Motor neuron (in vitro differentiated cells): ENCODE measurements at regions not wholly inside any gene's neighbourhood (a gene's known extent, or its start where the extent isn't known, plus 50 kb on each side); places are given as distances from the start of the nearest gene placed in this dataset.
"Not testable (repeated sequence)": the region's sequence is repeated elsewhere in the genome, so short reads cannot be mapped to it uniquely, and the experiment has no call there.

ENCODE experiments used
- ATAC-seq, 8 experiments: fragments of 200-7000 bp; cut with Tn5 transposase; replicated peaks in 6 of 8; 2 replicates each; pipeline ENCODE4 v1.8.0; 2021; ENCODE audit warnings: mild to moderate bottlenecking in 8 of 8, moderate library complexity in 8 of 8
- H3K27ac ChIP-seq, 2 donors: fragments of 250-450 bp; sonication (Bioruptor Pico); 2 replicates each; pipeline ENCODE4 v1.9.0; 2021; ENCODE audit warnings: antibody characterized with exemption in 2 of 2, mild to moderate bottlenecking in 2 of 2, moderate library complexity in 1 of 2
- H3K4me1 ChIP-seq, 2 donors: fragments of 250-450 bp; sonication (Bioruptor Pico); replicated peaks in 1 of 2; 2 replicates each; pipeline ENCODE4 v1.6.1; 2021; ENCODE audit warnings: antibody characterized with exemption in 2 of 2, mild to moderate bottlenecking in 2 of 2, moderate library complexity in 1 of 2
- H3K4me3 ChIP-seq, 5 donors: fragments of 250-450 bp; sonication (Bioruptor Pico); 2 replicates each; pipeline ENCODE4 v1.9.0; 2021; ENCODE audit warnings: antibody characterized with exemption in 5 of 5, mild to moderate bottlenecking in 5 of 5, moderate library complexity in 4 of 5
- WGBS, 10 experiments: fragments of 450-650 bp; shearing (Covaris generic); methylation state at CpG; one replicate each; pipeline ENCODE4 v1.0.0; 2022; 5-methylcytosine and 5-hydroxymethylcytosine counted together
- in situ Hi-C, 9 experiments: fragments of 400-800 bp; cut with MboI; loops; one replicate each; pipeline ENCODE4 v1.15.0; 2021; ENCODE audit warnings: low sequenced_read_pairs in 9 of 9, low pct_unique_long_range_greater_than_20kb in 2 of 9; ENCODE audit not compliant: unreplicated experiment in 9 of 9

DNA sequence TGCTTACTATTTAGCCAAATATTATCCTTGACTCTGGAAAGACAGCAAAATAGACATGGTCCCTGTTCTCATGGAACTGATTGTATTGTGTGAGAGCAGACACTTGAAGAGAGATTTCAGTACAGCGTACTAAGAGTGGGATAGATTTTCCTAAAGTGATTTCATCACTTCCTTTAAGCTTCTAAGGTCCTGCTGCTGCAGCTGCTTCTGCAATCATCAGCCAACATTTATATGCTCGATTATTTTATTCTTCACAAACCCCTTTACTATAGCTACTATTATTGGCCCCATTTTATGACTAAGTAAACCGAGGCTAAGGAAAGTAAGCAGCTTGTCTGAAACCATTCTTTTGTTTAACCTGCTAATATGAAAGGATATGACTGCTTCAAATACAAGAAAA, 137.7 kb downstream of the SPATA31D1 start:
- WGBS, 10 experiments, result 22 to 89% (median 44%) methylated on average over 1 to 3 of the region's 3 CpGs; no CpG with 5 or more reads in 3 of the 10 experiments
- no peak overlapping the region for H3K27ac ChIP-seq
- no peak for ATAC-seq
- no peak overlapping the region for H3K4me3 ChIP-seq
- H3K4me1 ChIP-seq, result peaks cover 4 to 10% of the 10 kb centered on the region in 2 donors
- in situ Hi-C loops, result no loop called here

- in situ Hi-C loops, result no loop called here
- 53 to 100% (median 82%) methylated on average over 1 to 2 of the region's 2 CpGs; no CpG with 5 or more reads in 1 of the 10 experiments for WGBS, 10 experiments
- ATAC-seq, result no peak
These were observed 138.9 kb downstream of the SPATA31D1 start for GRCh38 chr9:82127465-82127864.

DNA sequence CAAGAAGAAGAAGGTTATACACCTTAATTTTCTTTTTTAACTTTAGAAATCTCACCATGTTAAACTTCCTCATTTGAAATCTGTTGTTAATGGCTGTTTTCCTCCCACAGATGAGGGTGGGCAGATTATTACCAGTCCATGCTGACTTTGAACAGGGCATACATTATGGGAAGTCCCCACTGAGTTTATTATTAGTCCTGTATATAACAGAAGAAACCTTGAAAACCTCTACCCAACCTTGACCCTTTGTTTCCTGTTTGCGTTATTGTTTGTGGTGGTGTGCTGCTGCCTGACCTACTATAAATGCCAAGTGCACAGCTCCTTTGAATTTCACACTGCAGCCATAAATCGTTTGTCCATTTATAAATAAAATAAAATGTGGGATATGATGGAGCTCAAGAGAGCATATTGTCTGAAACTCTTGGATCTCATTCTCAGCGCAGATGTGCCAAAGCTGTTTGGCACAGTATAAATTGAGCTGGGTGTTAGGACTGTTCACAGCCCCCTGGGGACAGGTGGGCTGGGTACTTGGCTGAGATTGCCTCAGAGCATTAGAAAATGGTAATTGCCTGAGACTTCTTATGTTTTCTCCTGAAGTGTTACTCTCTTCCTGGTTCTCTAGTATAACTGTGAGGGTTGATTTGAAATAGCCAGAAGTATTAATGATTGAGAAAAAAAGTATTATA, 139.6 kb downstream of the SPATA31D1 start:
- H3K4me3 ChIP-seq, result no peak overlapping the region
- in situ Hi-C loops, result no loop called here
- H3K4me1 ChIP-seq, result peaks cover 4 to 10% of the 10 kb centered on the region in 2 donors
- no peak overlapping the region for H3K27ac ChIP-seq
- 0 to 100% (median 83%) methylated on average over 1 to 3 of the region's 3 CpGs; no CpG with 5 or more reads in 1 of the 10 experiments for WGBS, 10 experiments
- ATAC-seq, result peak in 2 of 8 experiments; percentile 13 to 62

More at GRCh38 chr9:82127465-82127864, 138.9 kb downstream of the SPATA31D1 start:
- no peak overlapping the region for H3K4me3 ChIP-seq
- H3K4me1 ChIP-seq, result peaks cover 4 to 10% of the 10 kb centered on the region in 2 donors
- no peak overlapping the region for H3K27ac ChIP-seq

- Histone ChIP-seq H3K4me3 (no peak overlapping the region), H3K4me1 (peaks cover 11 to 13% of the 10 kb centered on the region in 2 donors), H3K27ac (no peak overlapping the region)
- no peak for ATAC-seq
- in situ Hi-C loops, result no loop called here
- WGBS, 10 experiments, result 40 to 100% (median 92%) methylated on average over 1 to 2 of the region's 3 CpGs; no CpG with 5 or more reads in 3 of the 10 experiments
These were observed 141.1 kb downstream of the SPATA31D1 start for GRCh38 chr9:82129708-82130107.

DNA sequence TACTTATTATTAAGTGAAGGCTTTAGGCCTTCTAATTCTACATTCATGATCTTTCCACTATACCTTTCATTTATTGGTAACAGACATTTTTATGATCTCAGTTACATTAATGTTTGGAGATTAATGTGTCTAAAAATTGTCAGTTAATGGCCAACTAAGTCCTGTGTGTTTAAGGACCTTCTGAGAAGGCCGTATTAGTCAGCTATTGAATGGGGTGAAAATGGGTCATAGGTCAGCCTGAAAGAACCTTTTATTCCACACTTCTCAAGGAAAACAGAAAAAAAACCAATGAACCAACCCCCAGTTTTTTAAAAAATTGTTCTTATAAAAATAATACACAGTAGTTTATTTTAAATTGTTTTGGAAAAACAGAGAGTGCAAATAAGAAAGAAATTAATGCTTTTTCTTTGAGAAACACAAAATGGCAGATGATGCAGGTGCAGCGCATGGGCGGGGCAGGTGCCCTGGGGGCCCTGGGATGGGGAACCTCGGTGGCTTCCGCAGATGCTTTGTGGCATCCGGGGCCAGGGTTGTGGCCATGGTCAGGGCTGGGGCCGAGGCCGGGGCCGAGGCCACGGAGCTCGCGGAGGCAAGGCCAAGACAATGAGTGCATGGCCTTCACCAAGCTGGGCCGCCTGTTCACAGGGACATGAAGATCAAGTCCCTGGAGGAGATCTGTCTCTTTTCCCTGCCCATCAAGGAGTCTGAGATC, 141.9 kb downstream of the SPATA31D1 start:
- no peak overlapping the region for H3K4me3 ChIP-seq
- 60 to 92% (median 86%) methylated on average over 1 to 9 of the region's 13 CpGs; no CpG with 5 or more reads in 1 of the 10 experiments for WGBS, 10 experiments
- in situ Hi-C loops, result no loop called here
- H3K27ac ChIP-seq, result no peak overlapping the region
- no peak for ATAC-seq
- H3K4me1 ChIP-seq, result peaks cover 15% of the 10 kb centered on the region in 2 donors

- no peak overlapping the region for H3K27ac ChIP-seq
- H3K4me1 ChIP-seq, result peaks cover 15% of the 10 kb centered on the region in 2 donors
- ATAC-seq, result no peak
- no peak overlapping the region for H3K4me3 ChIP-seq
- WGBS, 10 experiments, result 67 to 100% (median 86%) methylated on average over 1 to 6 of the region's 9 CpGs; no CpG with 5 or more reads in 5 of the 10 experiments
- in situ Hi-C loops, result no loop called here
These were observed 142.5 kb downstream of the SPATA31D1 start for GRCh38 chr9:82131072-82131471.

DNA sequence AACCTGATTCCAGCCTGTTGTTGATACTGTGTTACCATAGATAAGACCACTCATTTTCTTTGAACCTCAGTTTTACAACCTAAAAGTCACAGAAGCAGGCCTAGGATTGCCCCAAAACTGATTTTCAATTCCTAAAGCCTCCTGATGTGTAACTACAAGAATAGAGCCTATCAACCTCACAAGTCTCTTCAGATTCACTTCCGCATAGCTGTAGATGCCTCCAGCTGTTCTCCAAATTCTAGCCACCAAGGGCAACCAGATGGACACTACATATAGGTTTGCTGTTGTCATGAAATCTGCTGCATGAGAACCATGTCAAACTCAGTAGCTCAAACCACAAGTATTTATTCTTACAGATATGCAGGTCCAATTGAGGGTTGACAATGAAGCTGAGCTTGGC, 143.5 kb downstream of the SPATA31D1 start:
- in situ Hi-C loops, result no loop called here
- Histone ChIP-seq H3K4me3 (no peak overlapping the region), H3K4me1 (peaks cover 15% of the 10 kb centered on the region in 2 donors), H3K27ac (no peak overlapping the region)
- no peak for ATAC-seq
- 82 to 100% (median 100%) methylated on average over 1 of the region's 1 CpG; no CpG with 5 or more reads in 5 of the 10 experiments for WGBS, 10 experiments

- in situ Hi-C loops, result no loop called here
- Histone ChIP-seq H3K27ac (no peak overlapping the region), H3K4me1 (peaks cover 5 to 11% of the 10 kb centered on the region in 2 donors), H3K4me3 (no peak overlapping the region)
- peak in 5 of 8 experiments; percentile 17 to 68 (median 55) for ATAC-seq
- 0 to 57% (median 8%) methylated on average over 1 of the region's 1 CpG; no CpG with 5 or more reads in 4 of the 10 experiments for WGBS, 10 experiments
These were observed 145.4 kb downstream of the SPATA31D1 start for GRCh38 chr9:82134010-82134409.

GRCh38 chr9:82135106-82135505, 146.5 kb downstream of the SPATA31D1 start:
- ATAC-seq, result no peak
- in situ Hi-C loops, result no loop called here
- no peak overlapping the region for H3K27ac ChIP-seq
- H3K4me1 ChIP-seq, result peaks cover 5 to 11% of the 10 kb centered on the region in 2 donors
- no peak overlapping the region for H3K4me3 ChIP-seq

DNA sequence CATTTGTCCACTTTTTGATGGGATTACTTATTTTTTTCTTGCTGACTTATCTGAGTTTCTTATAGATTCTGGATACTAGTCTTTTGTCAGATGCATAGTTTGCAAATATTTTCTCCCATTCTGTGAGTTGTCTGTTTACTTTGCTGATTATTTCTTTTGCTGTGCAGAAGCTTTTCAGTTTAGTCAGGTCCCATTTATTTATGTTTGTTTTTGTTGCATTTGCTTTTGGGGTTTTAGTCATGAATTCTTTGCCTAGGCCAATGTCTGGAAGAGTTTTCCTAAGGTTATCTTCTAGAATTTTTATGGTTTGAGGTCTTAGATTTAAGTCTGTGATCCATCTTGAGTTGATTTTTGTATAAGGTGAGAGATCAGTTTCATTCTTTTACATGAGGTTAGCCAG, 149.5 kb downstream of the SPATA31D1 start:
- H3K27ac ChIP-seq, H3K4me3 ChIP-seq, in situ Hi-C loops, ATAC-seq: not testable (repeated sequence)
- peaks cover 5 to 11% of the 10 kb centered on the region in 2 donors for H3K4me1 ChIP-seq

DNA sequence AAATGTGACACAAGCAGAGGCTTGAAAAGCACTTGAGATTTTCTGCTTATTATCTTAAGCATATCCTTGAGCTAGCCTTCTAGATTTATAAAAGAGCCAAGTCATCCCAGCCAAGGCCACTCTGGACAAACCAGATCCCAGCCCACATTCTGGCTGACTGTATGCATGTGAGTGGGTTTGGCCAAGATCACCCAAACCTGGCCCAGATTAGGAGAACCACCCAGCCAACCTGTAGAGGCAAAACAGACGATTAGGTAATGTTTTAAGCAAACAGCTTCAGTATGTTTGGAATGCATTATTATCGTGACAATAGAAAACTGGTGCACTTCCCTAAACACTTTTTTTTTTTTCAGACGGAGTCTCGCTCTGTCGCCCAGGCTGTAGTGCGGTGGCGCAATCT, 151.9 kb downstream of the SPATA31D1 start:
- H3K4me1 ChIP-seq, result no peaks in the 10 kb centered on the region
- no peak for ATAC-seq
- H3K27ac ChIP-seq, result no peak overlapping the region
- in situ Hi-C loops, result no loop called here
- WGBS, 10 experiments, result 43 to 100% (median 87%) methylated on average over 1 to 7 of the region's 7 CpGs; no CpG with 5 or more reads in 2 of the 10 experiments
- no peak overlapping the region for H3K4me3 ChIP-seq

GRCh38 chr9:82144803-82145202, 156.2 kb downstream of the SPATA31D1 start:
- H3K4me3 ChIP-seq, result no peak overlapping the region
- ATAC-seq, result no peak
- H3K4me1 ChIP-seq, result peaks cover 16 to 18% of the 10 kb centered on the region in 2 donors
- in situ Hi-C loops, result no loop called here
- H3K27ac ChIP-seq, result no peak overlapping the region
- WGBS, 10 experiments, result 44 to 100% (median 98%) methylated on average over 2 to 4 of the region's 4 CpGs; no CpG with 5 or more reads in 1 of the 10 experiments

DNA sequence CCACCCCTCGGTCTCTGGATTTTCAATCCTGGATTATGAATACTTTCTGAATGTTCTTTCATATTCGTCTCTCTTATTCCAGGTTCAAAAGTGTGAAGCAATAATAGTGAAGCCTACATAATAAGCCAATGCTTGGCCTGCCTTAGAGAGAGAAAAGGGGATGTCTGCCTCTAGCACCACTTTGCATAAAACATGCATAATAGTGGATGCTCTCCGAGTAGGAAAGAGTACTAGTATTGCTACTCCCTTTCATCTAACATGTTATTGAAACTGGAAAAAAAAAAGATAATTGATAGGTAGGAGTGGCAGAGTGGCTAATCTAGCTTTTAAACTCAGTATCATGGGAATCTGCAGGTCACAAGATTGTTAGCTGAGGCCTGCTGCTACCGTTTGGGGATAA, 158.1 kb downstream of the SPATA31D1 start:
- ATAC-seq, result peak in 3 of 8 experiments; percentile 58 to 60 (median 58)
- 17 to 100% (median 60%) methylated on average over 1 to 4 of the region's 4 CpGs for WGBS, 10 experiments

More for the DNA sequence above, 158.1 kb downstream of the SPATA31D1 start:
- Histone ChIP-seq H3K4me1 (peaks cover 18 to 22% of the 10 kb centered on the region in 2 donors), H3K4me3 (no peak overlapping the region), H3K27ac (no peak overlapping the region)
- in situ Hi-C loops, result no loop called here
